Stimulated activated naive CD4-positive, alpha-beta T cell (primary cell): ENCODE measurements at regions not wholly inside any gene's neighbourhood (a gene's known extent, or its start where the extent isn't known, plus 50 kb on each side); places are given as distances from the start of the nearest gene placed in this dataset.

ENCODE experiments used
- DNase-seq, 6 experiments: peaks; one replicate each; lab custom pipeline; 2025; lab: John Stamatoyannopoulos, UW

DNA sequence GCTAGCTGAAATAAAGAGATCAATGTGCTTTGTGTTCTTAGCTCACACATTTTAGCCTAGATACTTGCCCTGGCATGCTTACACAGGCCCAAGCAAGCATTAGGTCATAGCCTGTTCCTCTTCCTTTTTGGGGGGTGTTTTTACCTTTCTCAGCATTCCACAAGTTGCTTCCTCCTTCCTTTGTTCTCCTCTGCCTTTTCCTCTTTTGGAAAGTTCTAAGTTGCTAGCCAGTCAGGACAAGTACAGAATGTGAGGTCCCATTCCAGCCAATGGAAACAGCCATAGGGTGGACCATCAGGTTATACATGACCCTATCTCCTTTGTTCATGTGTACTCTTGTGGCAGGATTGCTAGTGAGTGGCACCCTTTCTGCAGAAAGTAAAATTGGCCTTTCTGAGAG lies 154.9 kb downstream of the RASSF9 start:
- DNase-seq: no peak

DNA sequence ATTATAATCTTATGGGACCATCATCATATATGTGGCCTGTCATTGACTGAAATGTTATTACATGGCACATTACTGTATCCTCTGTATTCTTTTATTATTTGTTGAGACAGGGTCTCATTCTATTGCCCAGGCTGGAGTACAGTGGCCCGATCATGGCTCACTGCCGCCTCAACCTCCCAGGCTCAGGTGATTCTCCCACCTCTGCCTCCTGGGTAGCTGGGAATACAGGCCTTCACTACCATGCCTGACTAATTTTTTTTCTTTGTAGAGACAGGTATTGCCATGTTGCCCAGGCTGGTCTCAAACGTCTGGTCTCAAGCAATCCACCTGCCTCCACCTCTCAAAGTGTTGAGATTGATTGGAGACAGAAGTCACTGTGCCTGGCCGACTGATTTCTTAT lies 153.2 kb downstream of the RASSF9 start:
- no peak for DNase-seq

DNA sequence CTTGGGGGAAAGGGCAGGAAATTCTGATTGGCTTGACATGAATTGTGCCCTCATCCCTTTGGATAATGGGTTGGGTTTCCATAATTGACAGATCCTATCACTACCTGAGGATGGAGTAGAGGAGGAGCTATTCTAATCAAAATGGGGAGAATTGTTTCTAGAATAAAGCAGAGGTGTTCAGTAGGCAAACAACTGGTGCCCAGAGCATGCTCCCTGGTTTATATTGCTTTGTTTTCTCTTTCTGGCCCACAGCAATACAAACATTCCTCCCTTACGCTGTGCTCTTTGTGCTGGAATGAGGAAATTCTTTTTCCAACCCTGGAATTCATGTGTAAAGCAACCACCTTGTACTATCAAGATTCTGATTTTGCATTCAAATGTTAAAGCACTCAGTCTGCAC lies 147.4 kb downstream of the RASSF9 start:
- no peak for DNase-seq

DNA sequence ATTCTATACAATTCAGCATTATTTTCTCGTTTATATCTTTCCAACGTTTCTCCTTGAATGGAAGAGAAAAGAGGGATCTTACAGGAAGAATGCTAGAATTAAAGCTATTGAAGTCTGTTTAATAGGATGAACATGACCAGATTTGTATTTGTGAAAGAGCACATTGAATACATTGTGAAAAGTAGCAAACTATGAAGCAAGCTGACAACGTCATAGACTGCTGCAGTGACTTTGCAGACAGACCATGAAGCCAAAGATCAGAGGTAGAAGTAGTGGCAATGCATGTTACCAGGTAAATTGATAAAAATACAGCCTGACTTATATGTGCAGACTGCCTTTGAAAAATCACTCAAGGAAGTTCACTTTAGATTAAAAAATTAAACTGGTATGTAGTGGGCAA lies 146.1 kb downstream of the RASSF9 start:
- DNase-seq: no peak

DNA sequence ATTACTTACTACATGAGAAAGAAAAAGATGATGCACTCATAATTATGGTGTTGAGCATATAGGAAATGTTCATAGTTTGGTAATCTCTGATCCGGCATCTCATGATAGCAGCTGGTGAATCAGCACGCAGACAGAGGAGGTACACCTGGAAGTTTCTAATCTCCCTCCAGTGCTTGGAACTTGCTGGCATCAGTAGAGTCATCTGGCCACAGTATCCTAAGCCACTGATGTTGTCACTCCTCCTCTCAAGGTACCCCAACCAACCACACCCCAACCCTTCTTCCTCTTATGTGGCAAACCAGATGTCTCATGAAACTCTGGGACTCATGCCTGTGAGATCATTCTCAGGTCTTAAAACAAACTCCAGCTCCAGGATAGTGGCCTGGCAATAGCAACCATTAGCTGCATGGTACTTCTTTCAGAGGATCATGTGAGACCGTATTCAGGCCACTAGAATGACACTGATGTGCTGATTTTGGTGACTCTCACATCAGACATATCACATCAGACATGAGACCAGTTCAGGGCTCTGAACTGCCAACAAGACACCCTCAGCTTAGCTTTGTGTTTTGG lies 143.0 kb downstream of the RASSF9 start:
- no peak for DNase-seq

DNA sequence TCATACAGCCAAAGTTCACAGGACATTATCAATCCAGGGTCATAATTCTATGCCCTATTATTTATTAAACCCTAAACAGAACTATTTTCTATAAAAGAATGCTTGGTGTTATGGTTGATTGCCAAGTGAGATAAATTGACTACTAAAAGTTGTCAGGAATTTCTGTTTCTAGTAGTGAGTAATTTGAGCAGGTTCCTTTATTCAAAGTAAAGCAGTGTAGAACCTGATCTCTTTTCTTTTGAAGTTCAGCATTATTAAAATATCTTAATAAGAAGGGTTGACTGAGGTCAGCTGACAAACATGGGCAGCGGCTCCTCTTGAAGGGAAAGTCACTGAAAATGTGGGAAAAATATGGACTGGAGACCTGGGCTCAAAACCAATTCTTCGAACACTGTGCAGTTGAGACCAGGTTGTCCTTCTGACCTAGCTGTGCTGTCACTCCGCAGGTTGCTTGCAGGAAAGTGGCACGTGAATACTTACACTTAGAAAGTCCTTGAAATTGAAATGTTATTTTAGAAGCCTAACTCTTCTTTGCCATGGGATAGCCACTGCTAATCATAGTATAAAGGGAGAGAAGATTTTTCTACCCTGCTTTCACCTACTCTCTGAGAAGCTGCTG lies 141.0 kb downstream of the RASSF9 start:
- DNase-seq: no peak

DNA sequence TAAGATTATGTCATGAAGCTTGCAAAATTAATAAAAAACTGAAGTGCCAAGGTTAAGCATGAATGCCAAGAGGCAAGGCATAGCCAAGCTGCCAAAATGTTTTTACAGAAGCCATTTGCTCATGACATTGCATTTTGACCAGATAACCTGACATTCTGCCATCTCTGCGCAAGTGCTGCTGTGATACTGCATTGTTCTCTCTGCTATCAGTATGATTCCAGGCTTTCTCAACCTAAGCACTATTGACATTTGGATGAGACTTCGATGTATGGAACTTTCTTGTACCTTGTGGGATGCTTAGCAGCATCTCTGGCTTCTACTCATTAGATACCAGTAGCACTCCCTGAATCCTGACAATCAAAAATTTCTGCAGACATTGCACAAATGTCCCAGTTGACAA lies 139.2 kb downstream of the RASSF9 start:
- no peak for DNase-seq

DNA sequence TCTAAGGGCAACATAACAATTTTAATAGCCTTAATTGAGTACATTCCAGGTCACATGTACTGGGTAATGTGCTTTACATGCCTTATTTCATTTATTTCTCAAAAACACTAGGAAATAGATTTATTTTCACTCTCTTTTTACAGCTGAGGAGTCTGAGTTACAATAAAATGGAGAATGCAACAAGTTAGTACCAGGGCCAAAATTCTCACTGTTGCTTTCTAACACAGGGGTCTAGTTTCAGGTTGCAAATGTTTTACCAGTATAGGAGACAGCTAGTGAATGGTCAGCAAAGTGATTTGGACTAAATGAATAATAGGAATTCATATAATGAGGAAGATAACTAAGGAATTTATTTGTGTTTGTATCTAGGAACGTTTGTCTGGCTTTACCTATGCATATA lies 137.3 kb downstream of the RASSF9 start:
- no peak for DNase-seq

DNA sequence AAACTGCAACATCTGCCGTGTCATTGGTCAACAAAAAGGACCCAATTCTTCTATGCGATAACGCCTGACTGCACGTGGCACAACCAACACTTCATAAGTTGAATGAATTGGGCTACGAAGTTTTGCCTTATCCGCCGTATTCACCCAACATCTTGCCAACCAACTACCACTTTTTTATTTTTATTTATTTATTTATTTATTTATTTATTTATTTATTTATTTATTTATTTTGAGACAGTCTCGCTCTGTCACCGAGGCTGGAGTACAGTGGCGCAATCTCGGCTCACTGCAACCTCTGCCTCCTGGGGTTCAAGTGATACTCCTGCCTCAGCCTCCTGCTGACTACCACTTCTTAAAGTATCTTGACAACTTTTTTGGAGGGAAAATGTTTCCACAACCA lies 127.4 kb downstream of the RASSF9 start:
- no peak for DNase-seq

DNA sequence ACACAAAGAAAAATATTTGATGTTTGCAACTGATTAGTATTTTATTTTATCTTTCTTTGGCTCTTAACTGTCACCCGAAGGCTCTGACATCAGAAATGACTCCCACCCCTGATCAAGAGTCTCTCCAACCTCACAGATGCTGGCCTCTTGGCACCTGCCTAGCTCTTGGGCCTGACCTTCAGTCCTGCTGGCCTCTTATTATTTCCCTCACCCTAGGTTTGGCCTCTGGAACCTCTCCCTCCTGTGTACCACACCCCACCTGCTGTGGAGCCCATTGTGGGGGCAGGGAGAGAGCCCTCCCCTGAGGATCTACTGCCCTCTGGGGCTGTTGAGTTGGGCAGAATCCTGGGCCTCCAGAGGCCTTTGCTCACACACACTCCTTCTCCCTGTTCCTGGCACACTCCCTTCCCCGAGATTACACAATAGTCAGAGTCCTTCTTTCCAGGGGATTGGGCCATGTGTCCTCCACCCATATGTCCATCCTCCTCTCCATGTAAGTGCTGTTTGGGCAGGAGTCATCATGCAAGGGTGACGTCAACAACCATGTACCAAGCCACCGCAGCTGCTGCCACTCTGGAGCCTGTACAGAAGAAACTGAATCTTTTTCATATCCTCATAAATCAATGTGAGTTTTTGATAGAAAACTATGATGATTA lies 124.3 kb downstream of the RASSF9 start:
- no peak for DNase-seq

DNA sequence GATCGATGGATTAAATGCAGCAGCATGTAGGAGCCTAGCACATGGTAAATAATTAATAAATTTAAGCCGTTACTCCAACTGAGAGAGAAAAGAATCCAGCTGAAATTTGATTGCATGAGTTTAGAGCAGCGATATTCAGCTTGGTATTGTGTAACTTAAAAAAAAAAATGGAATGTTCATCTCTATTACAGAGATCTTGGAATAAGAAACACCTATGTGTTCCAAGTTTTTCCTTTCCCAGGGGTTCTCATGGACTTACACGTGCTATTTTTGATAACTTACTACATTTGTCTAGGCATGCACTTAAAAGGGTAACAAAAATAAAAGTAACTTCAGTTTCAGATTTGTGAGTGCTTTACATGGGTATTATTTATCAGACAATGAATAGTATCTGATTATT lies 122.8 kb downstream of the RASSF9 start:
- no peak for DNase-seq

DNA sequence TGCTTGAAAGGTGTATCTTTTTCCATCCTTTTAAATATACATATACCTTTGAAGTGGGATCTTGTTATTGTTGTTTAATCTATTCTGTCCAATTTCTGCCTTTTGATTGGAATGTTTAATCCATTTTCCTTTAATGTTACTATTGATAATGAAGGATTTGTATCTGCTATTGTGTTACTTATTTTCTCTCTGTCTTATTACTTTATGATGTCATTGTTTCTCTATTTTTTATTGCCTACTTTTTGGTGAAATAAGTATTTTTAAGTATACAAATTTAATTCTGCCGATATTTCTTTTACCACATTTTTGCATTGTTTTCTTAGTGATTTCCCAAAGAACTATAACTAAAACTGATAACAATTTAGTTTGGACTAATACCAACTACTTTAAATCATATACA lies 121.8 kb downstream of the RASSF9 start:
- DNase-seq: no peak

DNA sequence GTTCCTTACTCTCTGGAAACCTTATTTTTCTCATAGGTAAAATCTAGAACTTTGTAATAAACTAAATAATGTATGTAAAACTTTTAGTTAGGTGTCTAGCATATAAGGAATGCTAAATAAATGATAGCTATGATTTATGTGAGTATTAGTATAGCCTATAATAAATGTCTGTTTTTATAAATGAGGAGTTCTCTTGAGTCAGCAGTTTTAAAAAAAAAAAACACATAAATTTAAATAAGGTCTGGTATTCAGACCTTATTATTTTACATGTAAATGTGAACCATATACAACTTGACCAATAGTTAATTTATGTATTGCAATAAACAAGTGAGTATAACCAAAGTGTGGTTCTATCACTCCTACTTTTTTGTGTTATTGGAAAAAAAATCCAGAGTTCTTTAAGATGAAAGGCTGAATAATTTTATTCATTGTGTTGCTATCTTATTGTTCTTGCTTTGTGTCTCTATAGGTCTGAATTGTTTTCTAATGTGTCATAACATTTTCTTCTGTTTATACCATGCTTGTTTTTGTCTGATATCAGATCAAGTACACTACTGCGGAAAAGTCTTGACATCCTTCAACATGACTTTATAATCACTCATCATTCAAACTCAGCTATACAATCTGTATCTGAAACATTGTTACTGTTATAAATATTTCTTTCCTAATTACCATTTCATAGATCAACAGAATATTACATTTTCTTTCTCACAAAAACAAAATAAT lies 115.7 kb downstream of the RASSF9 start:
- no peak for DNase-seq

DNA sequence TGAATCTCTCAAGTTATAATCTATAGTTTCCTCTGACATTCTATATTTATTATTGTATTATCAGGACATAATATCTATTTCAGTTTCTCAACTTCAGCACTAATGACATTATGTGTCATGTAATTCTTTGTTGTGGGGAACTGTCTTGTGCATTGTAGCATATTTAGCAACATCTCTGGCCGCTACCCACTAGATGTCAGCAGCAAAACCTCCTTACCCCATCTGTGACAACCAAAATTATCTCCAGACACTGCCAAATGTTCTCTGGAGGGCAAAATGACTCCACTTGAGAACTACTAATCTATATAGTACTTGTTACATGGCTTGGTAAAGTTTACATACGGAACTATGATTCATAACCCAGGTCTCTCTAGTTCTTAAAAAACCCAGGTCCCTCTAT lies 110.2 kb downstream of the RASSF9 start:
- DNase-seq: no peak

DNA sequence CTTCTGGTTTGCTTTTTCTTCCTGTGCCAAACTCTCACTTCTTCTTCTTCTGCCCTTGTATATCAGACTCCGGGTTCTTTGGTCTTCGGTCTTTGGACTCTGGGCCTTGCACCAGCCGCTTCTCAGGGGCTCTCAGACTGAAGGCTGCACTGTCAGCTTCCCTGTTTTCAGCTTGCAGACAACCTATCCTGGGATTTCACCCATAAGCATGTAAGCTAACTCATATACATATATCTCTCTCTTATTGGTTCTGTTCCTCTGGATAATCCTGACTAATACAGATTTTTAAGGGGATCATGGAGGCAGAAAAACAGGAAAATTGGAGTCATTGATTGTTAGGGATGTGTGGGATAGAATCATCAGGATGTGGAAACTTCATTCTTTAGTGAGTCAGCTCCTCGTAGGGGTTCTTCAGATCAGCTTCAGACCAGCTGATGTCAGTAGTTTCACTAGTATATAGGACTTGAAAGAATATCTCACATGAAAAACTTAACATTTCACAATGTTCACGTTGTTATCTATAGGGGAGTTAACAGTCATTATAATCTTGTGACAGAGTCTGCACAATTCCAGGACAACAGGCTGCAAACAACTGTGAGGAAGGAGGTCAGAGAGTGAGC lies 102.9 kb downstream of the RASSF9 start:
- no peak for DNase-seq

DNA sequence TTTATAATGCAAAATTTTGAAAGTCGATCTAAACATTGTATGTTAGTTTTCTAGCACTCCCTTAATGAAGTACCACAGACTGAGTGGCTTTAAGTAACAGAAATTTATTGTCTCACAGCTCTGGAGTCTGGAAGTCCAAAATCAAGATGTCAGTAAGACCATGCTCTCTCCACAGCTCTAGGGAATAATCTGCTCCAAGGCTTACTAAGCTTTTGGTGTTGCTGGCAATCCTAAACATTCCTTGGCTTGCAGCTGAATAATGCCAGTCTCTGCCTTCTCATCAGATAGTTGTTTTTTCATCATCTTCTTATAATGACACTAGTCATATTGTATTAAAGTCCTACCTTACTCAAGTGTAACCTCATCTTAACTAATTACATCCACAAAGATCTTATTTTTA lies 102.2 kb downstream of the RASSF9 start:
- no peak for DNase-seq

DNA sequence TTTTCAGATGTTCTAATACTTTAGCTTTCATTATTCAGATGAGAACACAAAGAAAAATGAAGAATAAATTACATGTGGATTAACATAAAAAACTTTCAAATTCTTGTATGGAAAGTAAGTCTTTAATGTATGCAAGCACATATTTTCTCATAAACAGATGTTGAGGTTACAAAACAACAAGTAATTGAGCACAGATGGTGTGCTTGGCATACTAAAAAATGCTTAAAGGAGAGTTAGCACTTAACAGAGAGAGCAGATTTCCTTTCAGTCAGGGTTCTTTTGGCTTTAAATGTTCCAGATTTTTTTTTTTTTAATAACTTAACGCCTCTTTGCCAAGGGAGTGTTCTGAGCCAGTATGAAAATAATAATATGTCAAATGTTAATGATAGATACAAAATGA lies 96.0 kb downstream of the RASSF9 start:
- no peak for DNase-seq

DNA sequence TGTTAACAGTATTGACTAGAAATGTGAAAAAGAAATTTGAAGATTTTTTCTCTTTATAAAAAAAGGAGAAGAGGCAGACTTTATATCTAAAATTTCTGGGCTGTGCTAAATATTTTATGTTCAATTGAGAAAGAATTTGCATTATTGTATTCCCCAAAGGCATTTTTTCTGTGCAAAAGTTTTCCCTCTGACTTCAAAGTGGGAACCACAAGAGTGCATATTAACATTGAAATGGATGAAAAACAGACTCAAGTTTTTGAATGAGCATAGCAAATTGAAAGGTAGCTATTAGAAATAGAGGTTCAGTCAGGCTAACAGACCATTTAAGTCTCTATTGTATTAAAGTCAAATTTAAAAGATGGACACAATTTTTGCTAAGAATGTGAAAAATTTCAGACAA lies 95.2 kb downstream of the RASSF9 start:
- DNase-seq: no peak

DNA sequence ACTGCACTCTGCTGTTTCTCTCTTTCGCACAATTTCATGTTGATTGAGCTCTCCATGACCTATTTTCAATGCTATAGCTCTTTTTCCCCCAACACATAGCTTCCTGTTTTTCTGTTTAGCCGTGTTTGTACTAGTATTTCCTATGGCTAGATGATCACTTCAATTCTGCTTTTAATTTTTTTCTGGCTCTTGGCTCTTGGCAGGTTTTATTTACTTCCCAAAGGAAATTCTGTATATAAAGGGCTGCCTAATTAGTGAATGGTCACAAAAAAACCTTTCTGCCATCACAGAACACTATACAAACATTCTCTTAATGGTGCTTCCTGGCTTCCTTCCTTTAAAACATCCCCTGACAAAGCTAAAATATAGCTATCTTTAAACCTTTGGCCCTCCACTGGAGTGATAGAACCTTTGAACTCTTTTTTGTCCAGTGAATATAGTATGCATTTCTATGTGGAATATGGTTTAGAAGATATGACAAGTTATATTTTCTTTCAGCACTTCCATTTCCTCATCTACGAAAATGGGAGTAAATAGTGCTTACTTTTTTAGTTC lies 88.2 kb downstream of the RASSF9 start:
- DNase-seq: no peak
